IMR-90 (cell line): ENCODE measurements at regions not wholly inside any gene's neighbourhood (a gene's known extent, or its start where the extent isn't known, plus 50 kb on each side); places are given as distances from the start of the nearest gene placed in this dataset.

ENCODE experiments used
- ATAC-seq: fragments of 200-7000 bp; cut with Tn5 transposase; 2 replicates; pipeline ENCODE4 v1.9.1; 2020; ENCODE audit warnings: low read depth, mild to moderate bottlenecking, moderate library complexity
- BruUV-seq: library from RNA; stranded (reverse); fragments of 400-500 nt; replicated peaks from 2 replicates; lab custom pipeline; 2021; lab: Mats Ljungman, UMichigan
- CTCF ChIA-PET: fragments of 300-600 bp; formaldehyde crosslinking; extraction: SDS; loops from one replicate; lab custom pipeline; 2021; ENCODE audit warnings: antibody characterized with exemption; lab: Yijun Ruan, JAX
- POLR2A ChIA-PET: fragments of 300-600 bp; sonication (Branson Sonifier 250); formaldehyde crosslinking; loops from one replicate; lab custom pipeline; 2022; ENCODE audit warnings: antibody characterized with exemption; ENCODE audit not compliant: unreplicated experiment; lab: Charles Lee
- DNase-seq: peaks from one replicate; pipeline ENCODE4 v3.0.0; 2013
- H2AFZ ChIP-seq: replicated peaks from 2 replicates; pipeline ENCODE3; 2013; ENCODE audit warnings: low read length, mild to moderate bottlenecking; ENCODE audit not compliant: poor library complexity
- H2AK5ac ChIP-seq: 2 replicates; pipeline ENCODE4 v1.6.1; 2013; ENCODE audit warnings: low read depth, low read length, inconsistent platforms
- H2AK9ac ChIP-seq: replicated peaks from 2 replicates; pipeline ENCODE3; 2013; ENCODE audit warnings: mild to moderate bottlenecking, low read depth, low read length, moderate library complexity; ENCODE audit not compliant: poor library complexity
- H2BK120ac ChIP-seq: 2 replicates; pipeline ENCODE4 v1.6.1; 2013; ENCODE audit warnings: low read depth, low read length, inconsistent platforms
- H2BK15ac ChIP-seq: 3 replicates; pipeline ENCODE4 v1.6.1; 2013; ENCODE audit warnings: low read depth, low read length, inconsistent platforms
- H2BK20ac ChIP-seq: 2 replicates; pipeline ENCODE4 v1.6.1; 2013; ENCODE audit warnings: low read depth, mild to moderate bottlenecking, inconsistent platforms, low read length, moderate library complexity
- H2BK5ac ChIP-seq: 2 replicates; pipeline ENCODE4 v1.6.1; 2013; ENCODE audit warnings: mild to moderate bottlenecking, low read depth, low read length, inconsistent platforms; ENCODE audit not compliant: poor library complexity, severe bottlenecking
- H3K14ac ChIP-seq: replicated peaks from 2 replicates; pipeline ENCODE4 v1.6.1; 2013; ENCODE audit warnings: low read depth, low read length, inconsistent platforms
- H3K18ac ChIP-seq: 2 replicates; pipeline ENCODE4 v1.6.1; 2013; ENCODE audit warnings: low read depth, low read length, control low read depth
- H3K23ac ChIP-seq: 2 replicates; pipeline ENCODE4 v1.6.1; 2013; ENCODE audit warnings: low read depth, low read length, inconsistent platforms
- H3K27ac ChIP-seq: 2 replicates; pipeline ENCODE4 v1.5.1; 2013; ENCODE audit warnings: mild to moderate bottlenecking, control low read depth, low read length; ENCODE audit not compliant: insufficient read depth
- H3K27me3 ChIP-seq: 2 replicates; pipeline ENCODE4 v1.6.1; 2013; ENCODE audit warnings: low read length; ENCODE audit not compliant: control insufficient read depth, insufficient read depth
- H3K36me3 ChIP-seq: 2 replicates; pipeline ENCODE4 v1.6.1; 2013; ENCODE audit warnings: low read length, mixed read lengths; ENCODE audit not compliant: control insufficient read depth, insufficient read depth
- H3K4ac ChIP-seq: 2 replicates; pipeline ENCODE4 v1.6.1; 2013; ENCODE audit warnings: low read depth, low read length, inconsistent platforms
- H3K4me1 ChIP-seq: 2 replicates; pipeline ENCODE4 v1.6.1; 2013; ENCODE audit warnings: low read length, mixed read lengths; ENCODE audit not compliant: control insufficient read depth, insufficient read depth
- H3K4me2 ChIP-seq: 2 replicates; pipeline ENCODE4 v1.6.1; 2013; ENCODE audit warnings: low read depth, mild to moderate bottlenecking, control low read depth, low read length, moderate library complexity
- H3K4me3 ChIP-seq: 2 replicates; pipeline ENCODE4 v1.5.1; 2013; ENCODE audit warnings: low read depth, mild to moderate bottlenecking, control low read depth, low read length, moderate library complexity; ENCODE audit not compliant: insufficient read depth
- H3K56ac ChIP-seq: 2 replicates; pipeline ENCODE4 v1.6.1; 2013; ENCODE audit warnings: low read length, inconsistent platforms; ENCODE audit not compliant: insufficient read depth; ENCODE audit errors: extremely low read depth
- H3K79me1 ChIP-seq, 2 experiments: 2 replicates each; pipeline ENCODE4 v1.6.1; 2013; ENCODE audit warnings: low read length in 2 of 2, inconsistent platforms in 1 of 2, low read depth in 1 of 2
- H3K9ac ChIP-seq: 2 replicates; pipeline ENCODE4 v1.6.1; 2013; ENCODE audit warnings: low read depth, low read length, control low read depth
- H3K9me1 ChIP-seq: 2 replicates; pipeline ENCODE4 v1.6.1; 2013; ENCODE audit warnings: low read length, inconsistent platforms; ENCODE audit not compliant: insufficient read depth
- H3K9me3 ChIP-seq: 2 replicates; pipeline ENCODE4 v1.6.1; 2013; ENCODE audit warnings: low read length; ENCODE audit not compliant: control insufficient read depth, insufficient read depth
- H4K20me1 ChIP-seq: 2 replicates; pipeline ENCODE4 v1.6.1; 2013; ENCODE audit warnings: low read length, inconsistent platforms; ENCODE audit not compliant: insufficient read depth
- H4K5ac ChIP-seq: 2 replicates; pipeline ENCODE4 v1.6.1; 2013; ENCODE audit warnings: mild to moderate bottlenecking, low read depth, low read length, control low read depth
- H4K8ac ChIP-seq, 2 experiments: 2 replicates each; pipeline ENCODE4 v1.6.1; 2013; ENCODE audit warnings: low read depth in 2 of 2, low read length in 2 of 2, control low read depth in 1 of 2, inconsistent platforms in 1 of 2
- H4K91ac ChIP-seq: 2 replicates; pipeline ENCODE4 v1.6.1; 2013; ENCODE audit warnings: low read depth, low read length, inconsistent platforms; ENCODE audit not compliant: insufficient read depth
- BHLHE40 ChIP-seq: fragments of 150-350 bp; IDR thresholded peaks from 2 replicates; pipeline ENCODE4 v1.6.1; 2016; ENCODE audit warnings: mild to moderate bottlenecking, low read depth, low read length
- CEBPB ChIP-seq: IDR thresholded peaks from 2 replicates; pipeline ENCODE4 v1.6.1; 2012; ENCODE audit warnings: low read depth, low read length, improper control_type of control experiment
- CHD1 ChIP-seq: IDR thresholded peaks from 2 replicates; pipeline ENCODE4 v1.6.1; 2012; ENCODE audit warnings: low read depth, low read length, improper control_type of control experiment
- CTCF ChIP-seq: conservative IDR thresholded peaks from 2 replicates; pipeline ENCODE4 v1.5.1; 2012; ENCODE audit warnings: mild to moderate bottlenecking, low read depth, low read length, improper control_type of control experiment
- ELK1 ChIP-seq: fragments of 150-350 bp; IDR thresholded peaks from 2 replicates; pipeline ENCODE4 v1.6.1; 2016; ENCODE audit warnings: low read depth, mild to moderate bottlenecking, low read length, moderate library complexity, borderline replicate concordance
- FOS ChIP-seq: fragments of 150-350 bp; IDR thresholded peaks from 2 replicates; pipeline ENCODE4 v1.6.1; 2016; ENCODE audit warnings: low read depth, low read length
- MAFK ChIP-seq: IDR thresholded peaks from 2 replicates; pipeline ENCODE4 v1.6.1; 2012; ENCODE audit warnings: low read depth, low read length, improper control_type of control experiment
- MAZ ChIP-seq: IDR thresholded peaks from 2 replicates; pipeline ENCODE4 v1.6.1; 2012; ENCODE audit warnings: low read depth, mild to moderate bottlenecking, low read length, improper control_type of control experiment, moderate library complexity, borderline replicate concordance
- MXI1 ChIP-seq: IDR thresholded peaks from 2 replicates; pipeline ENCODE4 v1.6.1; 2012; ENCODE audit warnings: low read depth, mild to moderate bottlenecking, low read length, moderate library complexity, borderline replicate concordance
- NFE2L2 ChIP-seq: fragments of 150-350 bp; IDR thresholded peaks from 2 replicates; pipeline ENCODE4 v1.6.1; 2016; ENCODE audit warnings: low read depth, mild to moderate bottlenecking, low read length
- POLR2A ChIP-seq: IDR thresholded peaks from 2 replicates; pipeline ENCODE4 v1.6.1; 2012; ENCODE audit warnings: mild to moderate bottlenecking, low read depth, low read length
- RAD21 ChIP-seq: IDR thresholded peaks from 2 replicates; pipeline ENCODE4 v1.6.1; 2012; ENCODE audit warnings: low read length, improper control_type of control experiment
- RCOR1 ChIP-seq: IDR thresholded peaks from 2 replicates; pipeline ENCODE4 v1.6.1; 2012; ENCODE audit warnings: mild to moderate bottlenecking, low read length, improper control_type of control experiment; ENCODE audit not compliant: insufficient replicate concordance
- RFX5 ChIP-seq: IDR thresholded peaks from 2 replicates; pipeline ENCODE4 v1.8.0; 2012; ENCODE audit warnings: low read depth, mild to moderate bottlenecking, low read length, moderate library complexity
- SMC3 ChIP-seq: fragments of 150-350 bp; IDR thresholded peaks from 2 replicates; pipeline ENCODE4 v1.6.1; 2016; ENCODE audit warnings: low read depth, mild to moderate bottlenecking, antibody characterized with exemption, low read length, moderate library complexity
- USF2 ChIP-seq: fragments of 150-350 bp; IDR thresholded peaks from 2 replicates; pipeline ENCODE4 v1.6.1; 2017; ENCODE audit warnings: mild to moderate bottlenecking, antibody characterized with exemption, low read length, low read depth
- WGBS, 2 experiments: methylation state at CpG; one replicate each; pipeline versions ENCODE4 v1.1.5 to v1.1.7; 2013; ENCODE audit warnings: missing lambda C conversion rate in 2 of 2; ENCODE audit not compliant: insufficient read length in 1 of 2; ENCODE audit errors: extremely low coverage in 2 of 2; 5-methylcytosine and 5-hydroxymethylcytosine counted together
- dilution Hi-C: fragments of 300-500 bp; cut with HindIII; formaldehyde crosslinking; loops from one replicate; pipeline ENCODE4 v1.14.3; 2018; ENCODE audit warnings: low sequenced_read_pairs; ENCODE audit not compliant: unreplicated experiment
- in situ Hi-C: fragments of 300-500 bp; cut with MboI; formaldehyde crosslinking; loops from 3 replicates; pipeline ENCODE4 v1.14.3; 2019; ENCODE audit warnings: low sequenced_read_pairs, inconsistent platforms, mixed read lengths
- intact Hi-C: fragments of 100-400 bp; cut with micrococcal nuclease; formaldehyde crosslinking; loops from 2 replicates; pipeline ENCODE4 v1.10.0; 2022

GRCh38 chr2:228599297-228599696 is 417.8 kb upstream of the SPHKAP start:
- dilution Hi-C loops (no loop called here), in situ Hi-C loops (no loop called here), intact Hi-C loops (no loop called here)
- H3K4ac ChIP-seq = no peak overlapping the region
- no peak overlapping the region for H3K56ac ChIP-seq
- H4K20me1 ChIP-seq = no peaks in the 10 kb centered on the region
- no peak overlapping the region for H2AFZ ChIP-seq
- no peak overlapping the region for H2BK120ac ChIP-seq
- no peaks in the 10 kb centered on the region for H3K27me3 ChIP-seq
- no peak overlapping the region for H3K4me2 ChIP-seq
- DNase-seq (no peak), ATAC-seq (no peak)
- no peak overlapping the region for H3K18ac ChIP-seq
- H2AK9ac ChIP-seq = no peak overlapping the region
- H3K9me1 ChIP-seq = no peaks in the 10 kb centered on the region
- no peaks in the 10 kb centered on the region for H3K4me1 ChIP-seq
- POLR2A ChIA-PET = no interaction called here
- no peak overlapping the region for H3K14ac ChIP-seq
- no peaks in the 10 kb centered on the region for H3K79me1 ChIP-seq
- no peaks in the 10 kb centered on the region for H3K9me3 ChIP-seq
- no peak for TF ChIP-seq USF2
- no peak for TF ChIP-seq CEBPB
- TF ChIP-seq ELK1 = no peak
- no peak for TF ChIP-seq CTCF
- no peak for TF ChIP-seq MXI1
- TF ChIP-seq RCOR1 = no peak
- no peak for TF ChIP-seq FOS
- TF ChIP-seq RAD21 = no peak
- no peak for TF ChIP-seq NFE2L2
- no peak for TF ChIP-seq CHD1
- no peak for TF ChIP-seq SMC3
- TF ChIP-seq RFX5 = no peak
- no peak for TF ChIP-seq BHLHE40
- no peak for TF ChIP-seq MAZ
- no peak for TF ChIP-seq POLR2A
- no peak for TF ChIP-seq MAFK
- no peak overlapping the region for H4K8ac ChIP-seq
- no peak overlapping the region for H3K9ac ChIP-seq
- no peak overlapping the region for H2BK20ac ChIP-seq
- H3K4me3 ChIP-seq = no peak overlapping the region
- no peak overlapping the region for H4K5ac ChIP-seq
- H2AK5ac ChIP-seq = no peak overlapping the region
- no peak overlapping the region for H3K23ac ChIP-seq
- no peak overlapping the region for H2BK5ac ChIP-seq
- no CpG with 5 or more reads among the region's 5 CpGs for WGBS, 2 experiments
- H2BK15ac ChIP-seq = no peak overlapping the region
- CTCF ChIA-PET = no interaction called here
- no TSS peak for BruUV-seq
- H3K36me3 ChIP-seq = no peaks in the 10 kb centered on the region
- no peak overlapping the region for H4K91ac ChIP-seq
- H3K27ac ChIP-seq = no peak overlapping the region
